ENCODE measurements at regions not wholly inside any gene's neighbourhood (a gene's known extent, or its start where the extent isn't known, plus 50 kb on each side); places are given as distances from the start of the nearest gene placed in this dataset.
"Not testable (repeated sequence)": the region's sequence is repeated elsewhere in the genome, so short reads cannot be mapped to it uniquely, and the experiment has no call there.

- DNase-seq (ENCODE audit: low read depth in 2 of 2) = no peak
Measured at GRCh38 chr18:76721207-76721996, 101.0 kb upstream of the ZNF236 start.

DNA sequence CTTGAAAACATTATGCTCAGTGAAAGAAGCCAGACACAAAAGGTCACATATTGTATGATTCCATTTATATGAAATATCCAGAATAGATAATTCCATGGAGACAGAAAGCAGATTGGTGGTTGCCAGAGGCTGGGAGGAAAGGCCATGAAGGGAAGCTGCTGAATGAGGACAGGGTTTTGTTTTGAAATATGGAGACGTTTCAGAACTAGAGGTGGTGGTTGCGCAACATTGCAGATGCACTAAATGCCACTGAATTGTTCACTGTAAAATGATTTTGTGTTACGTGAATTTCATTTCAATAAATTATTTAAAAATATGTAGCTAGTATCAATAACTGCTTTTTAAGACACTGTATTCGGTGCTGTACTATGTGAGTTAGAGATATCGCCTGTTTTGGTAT, 101.7 kb upstream of the ZNF236 start:
- no peak for DNase-seq (ENCODE audit: low read depth in 2 of 2)

DNA sequence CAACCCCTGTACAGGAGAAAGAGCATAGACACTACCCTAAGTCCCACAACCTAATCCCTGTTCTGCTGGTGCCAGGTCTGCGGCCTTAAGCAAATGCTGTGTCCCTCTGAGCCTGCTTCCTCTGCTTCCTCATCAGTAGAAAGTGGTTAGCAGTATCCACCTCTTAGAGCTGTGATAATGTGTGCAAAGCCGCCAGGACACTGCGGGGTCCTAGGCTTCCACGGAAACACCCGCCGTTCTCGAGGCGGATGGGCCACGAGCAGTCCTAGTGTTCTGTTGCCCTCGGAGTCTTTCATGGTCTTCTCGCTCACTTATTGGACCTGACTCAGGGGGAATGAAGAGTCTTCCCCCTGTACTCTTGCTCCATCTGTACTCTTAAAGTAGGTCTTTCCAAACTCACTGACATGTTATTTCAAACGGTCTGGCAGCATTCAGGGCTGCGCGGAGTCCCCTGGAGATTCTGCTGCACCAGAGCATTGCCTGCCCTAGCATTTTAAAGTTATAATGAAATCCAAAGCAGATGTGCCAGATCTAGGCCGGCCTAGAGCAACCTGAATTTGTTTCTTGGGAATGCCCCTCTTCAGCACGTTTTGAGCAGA, 107.2 kb upstream of the ZNF236 start:
- no peak for DNase-seq (ENCODE audit: low read depth in 2 of 2)

DNA sequence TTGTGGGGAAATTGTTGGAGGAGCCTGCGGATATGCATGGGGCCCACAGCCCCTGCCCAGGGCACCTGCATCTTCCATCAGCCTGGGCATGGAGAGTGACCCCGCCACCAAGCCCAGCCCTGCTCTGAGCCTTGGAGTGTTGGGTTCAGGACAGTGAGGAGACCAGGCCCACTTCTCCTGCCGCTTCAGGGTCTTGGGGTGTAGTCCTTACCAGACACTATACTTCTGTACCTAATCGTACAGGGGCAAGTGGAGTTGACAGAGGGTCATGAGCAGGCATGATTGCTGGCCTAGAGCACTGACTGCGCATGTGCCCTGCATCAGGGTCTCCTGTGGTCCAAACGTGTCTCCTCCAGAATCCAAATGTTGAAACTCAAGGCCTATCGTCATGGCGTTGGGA, 108.9 kb upstream of the ZNF236 start:
- DNase-seq (ENCODE audit: low read depth in 2 of 2) = no peak

- no peak for DNase-seq (ENCODE audit: low read depth in 2 of 2)
Measured at GRCh38 chr18:76712511-76713140, 109.7 kb upstream of the ZNF236 start.

GRCh38 chr18:76710646-76711520, 111.5 kb upstream of the ZNF236 start:
- DNase-seq (ENCODE audit: low read depth in 2 of 2) = no peak

GRCh38 chr18:76709659-76710645, 112.4 kb upstream of the ZNF236 start:
- peak; percentile 68 to 77 for DNase-seq (ENCODE audit: low read depth in 2 of 2)

GRCh38 chr18:76708722-76709353, 113.5 kb upstream of the ZNF236 start:
- no peak for DNase-seq (ENCODE audit: low read depth in 2 of 2)

DNA sequence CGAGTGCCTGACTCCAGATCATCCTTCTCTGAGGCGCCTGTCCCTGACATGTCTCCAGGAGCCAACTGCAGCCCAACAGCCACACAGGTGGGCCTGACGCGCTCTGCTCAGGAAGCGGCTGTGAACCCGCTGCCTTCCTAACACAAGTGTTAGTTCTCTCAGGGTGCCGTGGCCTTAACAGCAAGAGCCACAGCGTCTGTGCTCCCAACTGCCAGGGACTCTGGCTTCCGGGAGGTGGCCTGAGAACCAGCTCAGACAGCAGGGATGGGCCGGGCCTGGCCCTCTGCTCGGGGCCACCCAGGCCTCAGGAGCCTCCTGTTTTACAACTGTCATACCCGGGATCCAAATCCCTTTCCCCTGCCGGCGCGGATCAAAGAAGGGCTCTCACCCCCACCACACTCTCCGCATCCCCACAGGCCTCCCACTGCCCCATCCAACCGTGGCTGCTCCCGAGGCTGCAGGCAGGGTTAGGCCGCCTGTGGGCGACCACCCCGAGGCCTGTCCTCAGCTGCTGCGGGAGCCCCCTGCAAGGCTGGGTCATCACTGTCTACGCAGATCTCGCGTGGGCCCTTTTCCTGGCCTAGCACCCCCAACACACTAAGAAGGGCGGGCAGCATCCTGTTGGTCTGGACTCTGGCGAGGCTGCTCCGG, 114.2 kb upstream of the ZNF236 start:
- DNase-seq (ENCODE audit: low read depth in 2 of 2) = no peak

DNA sequence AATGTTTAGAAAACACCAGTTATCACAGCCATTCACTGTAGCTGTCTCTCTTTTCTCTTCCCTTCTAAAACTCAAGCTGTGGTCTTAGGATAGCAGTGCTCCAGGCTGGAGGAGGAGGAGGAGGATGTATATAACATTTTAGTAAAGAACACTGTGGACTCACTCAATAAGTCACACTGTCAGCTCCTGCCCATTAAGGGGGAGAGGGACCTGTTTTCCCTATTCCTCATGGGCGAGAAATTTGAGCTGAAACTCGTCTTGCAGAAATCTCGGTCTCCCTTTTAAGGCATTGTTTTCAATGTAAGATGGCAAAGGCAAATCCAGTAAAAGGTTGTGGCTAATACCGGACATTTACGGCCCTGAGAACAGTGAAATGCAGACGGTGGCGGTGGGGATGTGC, 114.8 kb upstream of the ZNF236 start:
- DNase-seq (ENCODE audit: low read depth in 2 of 2) = no peak

DNA sequence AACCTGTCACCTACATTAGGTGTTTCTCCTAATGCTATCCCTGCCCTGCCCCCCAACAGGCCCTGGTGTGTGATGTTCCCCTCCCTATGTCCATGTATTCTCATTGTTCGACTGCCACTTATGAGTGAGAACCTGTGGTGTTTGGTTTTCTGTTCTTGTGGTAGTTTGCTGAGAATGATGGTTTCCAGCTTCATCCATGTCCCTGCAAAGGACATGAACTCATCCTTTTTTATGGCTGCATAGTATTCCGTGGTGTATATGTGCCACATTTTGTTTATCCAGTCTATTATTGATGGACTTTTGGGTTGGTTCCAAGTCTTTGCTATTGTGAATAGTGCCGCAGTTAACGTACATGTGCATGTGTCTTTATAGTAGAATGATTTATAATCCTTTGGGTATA, 117.8 kb upstream of the ZNF236 start:
- DNase-seq (ENCODE audit: low read depth in 2 of 2) = not testable (repeated sequence)

DNA sequence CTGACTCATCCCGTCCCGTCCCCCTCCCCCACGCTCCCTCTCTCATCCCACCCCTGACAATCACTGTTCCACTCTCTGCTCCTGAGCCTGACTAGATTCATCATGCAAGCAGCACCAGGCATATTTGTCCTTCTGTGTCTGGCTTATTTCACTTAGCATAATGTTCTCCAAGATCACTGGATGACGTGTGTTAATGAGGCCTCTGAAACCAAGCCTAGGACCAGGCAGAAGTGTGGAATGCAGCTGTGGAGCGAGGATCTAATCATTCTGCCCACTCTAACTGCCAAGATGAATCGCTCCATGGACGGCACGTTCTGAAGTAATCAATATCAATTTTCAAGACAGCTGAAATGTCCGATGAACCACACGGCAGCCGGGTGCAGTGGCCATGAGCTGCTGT, 122.4 kb upstream of the ZNF236 start:
- DNase-seq (ENCODE audit: low read depth in 2 of 2) = no peak

DNA sequence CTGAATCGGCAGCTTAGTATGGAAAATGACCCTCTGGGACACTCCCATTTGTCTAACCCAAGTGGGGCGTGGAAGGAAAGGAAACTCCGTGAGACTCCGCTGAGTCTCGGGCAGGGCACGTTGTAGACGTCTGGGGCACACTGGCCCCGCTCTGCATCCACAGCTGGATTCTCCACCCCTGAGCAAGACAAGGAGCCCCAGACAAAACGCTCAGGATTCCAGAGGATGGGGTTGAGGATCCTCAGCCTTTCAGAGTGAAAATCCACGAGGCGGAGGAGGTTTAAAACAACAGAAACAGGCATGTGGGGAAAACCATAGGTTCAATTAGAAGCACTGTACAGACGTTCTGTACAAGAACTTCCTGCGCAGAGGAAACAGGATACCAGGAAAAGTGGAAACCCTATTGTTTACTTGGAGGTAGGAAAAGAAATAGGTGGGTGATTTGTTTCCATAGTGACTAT, 124.9 kb upstream of the ZNF236 start:
- peak; percentile 44 to 56 for DNase-seq (ENCODE audit: low read depth in 2 of 2)

DNA sequence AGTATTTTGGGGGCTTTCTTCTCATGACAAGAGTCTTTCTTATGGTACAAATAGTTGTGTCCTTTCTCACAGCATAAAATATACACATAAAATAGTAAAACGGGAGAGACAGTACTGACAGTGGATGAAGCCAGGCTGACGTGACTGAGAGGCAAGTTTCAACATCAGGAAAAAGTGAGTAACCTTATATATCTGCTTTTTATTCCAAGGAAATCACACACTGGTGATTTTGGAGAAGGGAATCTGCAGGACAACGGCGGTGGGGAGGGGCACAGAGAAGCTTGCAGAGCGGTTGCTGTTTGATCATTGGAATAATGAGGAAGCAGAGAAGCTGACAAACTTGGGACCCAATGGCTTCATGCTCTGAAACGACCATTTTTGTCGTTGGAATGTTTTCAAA, 130.6 kb upstream of the ZNF236 start:
- DNase-seq (ENCODE audit: low read depth in 2 of 2) = no peak

GRCh38 chr18:76689646-76690264, 132.6 kb upstream of the ZNF236 start:
- peak in 1 of 2 donors; percentile 13 for DNase-seq (ENCODE audit: low read depth in 2 of 2)

GRCh38 chr18:76688724-76689472, 133.5 kb upstream of the ZNF236 start:
- DNase-seq (ENCODE audit: low read depth in 2 of 2) = no peak

DNA sequence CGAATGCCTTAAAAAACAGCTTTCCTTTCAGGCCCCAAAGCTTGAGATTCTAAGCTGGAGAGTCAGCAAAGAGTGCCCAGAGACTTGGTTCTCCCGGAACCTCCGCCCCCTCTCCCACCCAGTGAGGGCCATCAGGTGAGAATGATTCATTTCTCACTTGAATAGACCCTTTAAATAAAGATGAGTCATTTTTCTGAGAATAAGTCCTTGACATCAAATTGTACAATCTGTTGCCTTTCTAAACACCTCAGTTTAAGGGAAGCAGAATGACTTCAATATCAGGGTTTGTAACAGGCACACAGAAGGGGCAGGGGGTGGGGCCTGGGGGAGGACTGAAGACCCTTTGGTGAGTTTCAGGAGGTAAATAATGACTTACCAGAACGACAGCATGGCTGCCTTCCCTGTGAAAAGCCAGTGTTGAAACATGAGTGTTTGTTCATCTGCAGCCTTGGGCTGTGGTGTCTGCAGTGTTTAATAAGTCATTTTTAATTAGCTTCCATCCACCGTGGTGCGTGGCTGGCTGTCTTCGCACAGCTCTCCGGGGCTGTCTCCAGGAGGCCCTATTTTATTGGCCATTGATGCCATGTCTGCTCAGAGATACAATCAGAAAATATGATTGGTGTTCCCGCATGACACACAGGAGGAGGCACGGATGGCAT, 134.9 kb upstream of the ZNF236 start:
- no peak for DNase-seq (ENCODE audit: low read depth in 2 of 2)

GRCh38 chr18:76686737-76687231, 135.6 kb upstream of the ZNF236 start:
- peak; percentile 45 to 69 for DNase-seq (ENCODE audit: low read depth in 2 of 2)

Data from lung microvascular endothelial cell (primary cell).